Stromal cell of bone marrow (primary cell): ENCODE measurements at regions not wholly inside any gene's neighbourhood (a gene's known extent, or its start where the extent isn't known, plus 50 kb on each side); places are given as distances from the start of the nearest gene placed in this dataset.
"Not testable (repeated sequence)": the region's sequence is repeated elsewhere in the genome, so short reads cannot be mapped to it uniquely, and the experiment has no call there.

Experiments
- DNase-seq: peaks from one replicate; pipeline ENCODE4 v3.0.0-alpha.2; 2012; ENCODE audit warnings: low read depth

DNA sequence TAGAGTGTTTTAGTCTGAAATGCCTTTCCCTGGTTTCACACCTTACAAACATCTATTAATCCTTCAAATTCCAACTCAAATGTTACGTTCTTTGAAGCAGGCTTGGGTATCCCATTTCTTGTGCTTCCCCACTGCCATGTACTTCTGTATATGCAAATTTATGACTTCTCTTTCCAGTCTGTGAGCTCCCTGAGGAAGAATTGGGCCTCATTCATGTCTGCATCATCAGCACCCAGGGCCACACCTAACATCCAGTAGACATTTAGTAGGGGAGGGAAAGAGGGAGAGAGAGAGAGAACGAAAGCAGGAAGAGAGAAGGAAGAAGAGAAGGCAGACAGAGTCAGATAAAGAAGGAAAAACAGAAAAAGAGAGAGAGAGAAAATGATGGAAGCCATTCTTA, 53.3 kb upstream of the KY start:
- no peak for DNase-seq

DNA sequence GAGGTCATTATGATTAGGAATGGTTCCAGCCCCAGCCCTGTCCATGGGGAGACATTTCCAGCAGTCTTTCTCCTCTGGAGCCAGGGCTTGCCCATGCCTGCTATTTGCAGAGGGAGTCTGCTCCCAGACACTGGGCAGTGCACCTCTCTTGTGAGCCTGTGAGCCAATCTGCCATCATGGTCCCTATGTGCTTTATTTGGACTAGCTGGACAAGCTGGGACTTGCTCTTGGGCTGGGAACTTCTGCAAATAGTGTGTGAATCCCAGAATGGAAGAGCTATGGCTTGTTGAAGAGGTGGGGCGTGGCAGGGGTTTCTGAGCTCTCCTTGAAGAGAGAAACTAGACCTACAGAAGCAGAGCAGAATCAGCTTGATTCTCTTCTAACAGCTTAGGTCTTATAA, 53.7 kb upstream of the KY start:
- no peak for DNase-seq

DNA sequence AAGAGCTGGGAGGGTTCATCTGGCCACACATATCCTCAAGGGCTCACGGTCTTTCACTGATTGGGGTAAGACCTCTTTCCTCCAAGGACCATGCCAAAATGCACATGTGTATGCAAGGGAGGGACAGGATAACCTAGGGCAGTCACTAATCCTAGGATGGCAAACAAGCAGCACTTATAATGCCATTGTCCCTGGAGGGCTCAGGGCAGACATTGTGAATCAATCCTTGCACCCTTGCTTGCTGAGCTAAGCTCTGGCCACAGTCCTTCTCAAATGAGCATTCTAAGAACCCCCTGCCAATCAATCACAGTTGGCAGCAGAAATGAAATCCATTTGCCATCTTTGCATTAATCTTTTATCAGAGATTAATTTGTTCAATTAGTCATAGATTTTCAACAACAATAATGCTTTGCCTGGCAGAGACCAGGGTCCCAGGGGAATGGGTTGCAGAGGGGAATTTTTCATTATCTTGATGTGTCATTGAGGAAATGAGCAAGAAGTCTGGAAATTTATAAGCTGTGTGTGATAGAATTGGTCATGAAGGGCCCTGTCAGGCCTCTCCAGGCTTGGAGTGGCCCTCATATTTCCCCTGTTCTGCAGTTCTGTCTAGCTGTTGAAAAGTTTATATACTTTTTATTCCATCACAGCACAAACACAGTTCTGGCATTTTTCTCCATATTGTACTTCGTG, 57.2 kb upstream of the KY start:
- DNase-seq, result peak; percentile 63

DNA sequence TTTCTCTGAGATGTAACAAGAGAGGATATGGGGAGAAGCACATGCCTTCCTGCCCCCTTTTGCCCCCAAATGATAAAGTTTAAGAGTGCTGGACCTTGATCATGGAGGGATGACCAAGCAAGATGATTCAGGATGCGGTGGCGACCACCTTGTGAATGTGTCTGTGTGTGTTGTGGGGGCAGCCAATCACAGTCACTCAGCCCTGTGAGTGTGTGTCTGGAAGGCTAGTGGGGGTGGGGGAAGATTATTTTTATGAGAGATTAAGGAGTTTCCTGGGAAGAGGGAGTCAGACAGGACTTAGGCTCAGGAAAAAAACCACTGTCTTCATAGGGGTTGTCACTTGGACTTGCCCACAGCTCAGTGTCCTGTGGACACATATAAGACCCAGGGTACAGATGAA, 57.8 kb upstream of the KY start:
- DNase-seq, result no peak

DNA sequence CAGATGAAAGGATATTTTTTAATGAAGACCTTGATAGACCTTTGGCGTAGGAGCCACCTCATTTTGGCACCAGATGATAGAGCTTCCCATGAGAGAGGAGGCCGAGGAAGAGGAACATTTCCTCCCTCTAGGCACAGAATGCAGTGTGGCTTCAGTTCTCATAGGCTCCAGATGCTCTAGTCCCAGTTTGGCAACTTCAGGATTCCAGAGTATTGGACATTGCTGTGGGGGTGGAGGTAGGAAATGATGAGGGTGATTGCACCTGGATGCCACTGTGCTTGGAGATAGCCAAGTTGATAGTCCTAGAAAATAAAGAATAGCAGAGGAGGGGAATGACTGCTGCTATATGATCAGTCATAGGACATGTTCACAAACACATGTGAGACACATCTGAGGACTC, 58.3 kb upstream of the KY start:
- DNase-seq, result no peak

DNA sequence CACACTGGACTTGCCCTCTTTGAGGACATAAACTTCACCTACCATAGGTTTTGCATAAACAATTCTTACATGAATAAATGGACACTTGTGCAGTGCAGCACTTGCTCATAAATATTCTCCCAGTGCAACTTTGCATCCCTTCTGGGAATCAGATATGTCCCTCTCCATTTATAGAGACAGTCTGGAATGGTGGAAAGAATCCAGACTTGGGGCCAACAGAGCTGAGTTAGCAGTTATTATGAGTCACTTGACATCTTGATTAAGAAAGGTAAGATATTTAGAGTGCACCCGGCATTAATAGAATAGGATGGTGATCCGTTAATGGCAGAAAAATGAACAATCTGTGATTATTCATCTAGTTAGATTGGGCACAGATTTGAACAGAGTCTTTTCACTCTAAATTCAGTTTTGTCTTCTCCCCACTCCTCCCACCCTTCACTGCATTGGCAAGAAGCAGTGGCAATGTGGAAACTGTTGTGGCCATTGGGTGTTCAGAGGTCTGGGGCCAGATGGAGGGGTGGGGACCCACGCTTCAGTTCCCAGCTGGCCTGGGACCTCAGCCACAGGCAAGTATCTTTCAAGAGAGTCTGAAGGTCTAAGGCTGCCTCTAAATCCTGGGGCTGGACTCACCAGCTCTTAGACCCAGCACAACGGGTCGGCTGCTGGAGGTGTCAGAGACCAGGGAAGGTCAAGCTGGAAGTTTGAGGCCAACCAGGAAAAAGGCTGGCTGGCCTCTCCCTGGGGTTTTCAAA, 58.9 kb upstream of the KY start:
- no peak for DNase-seq

DNA sequence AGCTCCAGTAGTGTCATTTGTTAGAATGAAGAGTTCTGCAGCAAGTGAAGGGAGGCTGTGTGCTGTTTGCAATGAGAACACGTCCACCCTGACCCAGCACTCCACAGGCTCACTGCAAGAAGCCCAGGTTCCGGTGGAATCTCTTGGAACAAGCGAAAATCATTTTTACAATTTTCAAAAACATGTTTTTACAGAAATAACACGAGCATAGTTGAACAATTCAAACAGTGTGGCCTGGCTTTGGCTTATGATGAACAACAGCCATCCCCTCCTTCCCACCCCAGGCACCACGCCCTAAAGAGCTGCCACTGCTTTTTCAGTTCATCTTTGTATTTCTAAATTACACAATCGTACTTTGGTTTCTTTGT, 59.5 kb upstream of the KY start:
- DNase-seq, result no peak

DNA sequence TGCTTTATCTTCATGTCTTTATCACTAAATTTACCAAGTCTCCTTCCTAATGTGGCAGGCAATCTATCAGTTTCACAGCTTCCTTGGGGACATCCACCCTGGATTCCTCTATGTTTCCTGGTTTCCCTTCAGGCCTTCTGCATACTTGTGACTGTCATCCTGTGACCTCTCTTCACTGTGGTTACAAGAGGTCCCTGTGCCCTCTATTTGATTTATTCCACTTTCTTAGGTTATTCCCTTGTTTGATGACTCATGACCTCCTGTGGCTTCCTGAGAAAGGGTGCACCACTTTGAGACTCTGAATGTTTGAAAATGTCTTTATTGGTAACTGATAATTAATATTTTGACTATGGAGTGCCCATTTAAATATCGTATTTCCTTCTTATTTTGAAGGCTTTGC, 60.5 kb upstream of the KY start:
- no peak for DNase-seq

DNA sequence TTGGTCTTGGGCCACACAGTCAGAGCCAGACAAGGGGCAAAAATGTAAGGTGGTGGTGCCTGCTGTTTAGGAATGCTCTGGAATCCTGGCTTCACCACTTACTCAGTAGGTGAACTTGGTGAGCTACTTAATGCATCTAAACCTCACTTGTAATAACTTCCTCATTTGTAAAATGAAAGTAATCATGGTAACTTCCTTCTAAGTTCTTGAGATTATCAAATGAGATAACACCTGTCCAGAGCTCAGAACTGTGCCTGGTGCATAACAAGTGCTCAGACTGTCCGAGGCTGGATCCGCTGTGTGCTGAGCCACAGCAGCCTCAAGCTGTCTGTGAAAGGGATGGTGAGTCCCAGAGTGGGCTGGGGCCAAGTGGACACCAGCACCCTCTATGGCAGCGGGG, 62.8 kb upstream of the KY start:
- no peak for DNase-seq

DNA sequence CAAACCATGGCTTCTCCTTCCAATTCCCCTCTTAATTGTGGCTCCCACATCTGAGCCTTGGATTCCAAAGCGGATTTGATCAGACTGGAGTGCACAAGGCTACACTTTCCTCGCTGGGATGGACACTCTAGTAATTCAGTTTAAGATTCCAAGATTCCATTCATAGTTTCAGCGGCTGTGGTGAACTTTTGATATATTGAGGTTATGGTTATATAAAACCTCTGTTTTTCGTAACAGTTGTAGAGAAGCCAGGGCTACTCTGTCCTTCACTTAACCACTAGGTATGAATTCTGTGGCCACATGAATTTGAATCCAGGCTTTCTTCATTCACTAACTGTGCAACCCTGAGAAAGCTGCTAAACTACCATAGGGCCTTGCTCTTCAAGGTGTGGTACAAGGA, 67.9 kb upstream of the KY start:
- no peak for DNase-seq

DNA sequence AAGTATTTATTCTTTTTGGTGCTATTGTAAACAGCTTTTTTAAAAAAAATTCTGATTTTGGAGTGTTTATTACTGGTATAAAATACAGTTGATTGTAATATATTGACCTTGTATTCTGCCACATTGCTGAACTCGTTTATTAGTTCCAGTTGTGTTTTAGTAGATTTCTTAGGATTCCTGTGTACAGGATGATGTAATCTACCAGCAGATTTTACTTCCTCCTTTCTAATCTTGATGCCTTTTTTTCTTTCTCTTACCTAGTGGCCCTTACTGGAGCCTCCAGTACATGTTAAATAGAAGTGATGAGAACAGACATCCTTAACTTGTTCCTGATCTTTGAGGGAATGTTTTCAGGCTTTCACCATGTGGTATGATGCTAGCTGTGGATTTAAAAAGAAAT, 70.4 kb upstream of the KY start:
- DNase-seq, result no peak

DNA sequence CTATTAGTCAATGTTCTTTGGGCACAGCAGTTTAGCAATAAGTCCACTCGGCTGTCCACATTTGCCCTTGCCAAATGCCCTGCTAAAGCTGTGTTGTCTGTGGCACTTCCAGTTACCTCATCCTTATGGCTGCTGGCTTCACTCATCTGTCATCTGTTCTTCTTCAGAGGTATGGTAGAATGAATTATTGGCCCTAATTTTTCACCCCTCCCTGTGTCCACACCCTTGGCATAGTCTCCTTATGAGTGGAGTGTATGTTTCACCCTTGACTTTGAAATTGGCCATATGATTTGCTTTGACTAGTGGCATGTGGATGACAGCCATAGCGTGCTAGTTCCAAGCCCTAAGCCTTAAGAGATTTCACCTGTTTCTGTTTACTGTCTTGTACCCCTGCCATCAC, 72.1 kb upstream of the EPHB1 start:
- DNase-seq, result no peak

DNA sequence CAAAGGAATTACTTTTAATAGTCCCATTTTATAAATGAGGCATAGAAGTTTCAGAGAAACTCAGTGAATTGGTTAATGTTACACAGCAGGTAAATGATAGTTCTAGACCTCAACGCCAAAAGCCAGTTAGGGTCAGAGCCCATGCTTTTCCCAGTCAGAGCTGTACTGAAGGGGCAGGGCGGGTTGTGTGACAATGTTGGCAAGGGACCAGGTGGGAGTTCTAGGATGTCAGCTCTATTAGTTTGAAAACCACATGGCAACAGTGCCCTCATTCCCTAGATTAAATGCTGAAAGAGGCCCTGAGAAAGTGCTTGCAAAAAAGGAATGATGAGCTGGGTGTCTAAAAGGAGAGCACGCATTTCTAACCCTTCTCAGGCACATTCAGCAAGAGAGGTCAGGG, 65.4 kb upstream of the EPHB1 start:
- DNase-seq, result no peak

DNA sequence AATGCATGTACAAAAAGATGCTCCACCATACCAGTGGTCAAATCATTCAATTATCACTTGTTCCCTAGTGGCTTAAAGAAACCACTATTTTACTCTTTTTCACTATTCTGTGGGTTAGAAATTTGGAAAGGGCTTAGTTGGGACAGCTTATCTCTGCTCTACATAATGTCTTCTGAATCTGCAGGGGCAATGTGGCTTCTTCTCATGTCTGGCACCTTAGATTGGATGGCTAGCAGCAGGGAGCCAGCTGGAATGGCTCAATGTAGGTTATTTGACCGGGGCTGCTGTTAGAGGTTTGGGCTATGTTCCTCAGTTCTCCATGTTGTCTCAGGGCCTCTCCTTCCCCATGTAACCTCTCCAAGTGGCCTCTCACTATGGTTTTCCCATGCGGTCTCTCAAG, 57.5 kb upstream of the EPHB1 start:
- no peak for DNase-seq

DNA sequence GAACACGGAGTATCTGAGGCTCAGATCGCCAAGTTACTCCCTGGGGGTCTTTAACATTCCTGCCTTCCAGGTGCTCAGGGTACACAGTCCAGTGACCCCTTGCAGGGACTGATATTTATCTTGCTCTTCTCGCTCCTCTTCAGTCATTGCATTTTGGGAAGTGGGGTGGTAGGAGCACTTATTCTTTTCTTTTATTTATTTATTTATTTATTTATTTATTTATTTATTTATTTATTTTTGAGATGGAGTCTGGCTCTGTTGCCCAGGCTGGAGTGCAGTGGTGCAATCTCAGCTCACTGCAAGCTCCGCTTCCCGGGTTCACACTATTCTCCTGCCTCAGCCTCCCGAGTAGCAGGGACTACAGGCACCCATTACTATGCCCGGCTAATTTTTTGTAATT, 55.0 kb upstream of the EPHB1 start:
- DNase-seq, result not testable (repeated sequence)

DNA sequence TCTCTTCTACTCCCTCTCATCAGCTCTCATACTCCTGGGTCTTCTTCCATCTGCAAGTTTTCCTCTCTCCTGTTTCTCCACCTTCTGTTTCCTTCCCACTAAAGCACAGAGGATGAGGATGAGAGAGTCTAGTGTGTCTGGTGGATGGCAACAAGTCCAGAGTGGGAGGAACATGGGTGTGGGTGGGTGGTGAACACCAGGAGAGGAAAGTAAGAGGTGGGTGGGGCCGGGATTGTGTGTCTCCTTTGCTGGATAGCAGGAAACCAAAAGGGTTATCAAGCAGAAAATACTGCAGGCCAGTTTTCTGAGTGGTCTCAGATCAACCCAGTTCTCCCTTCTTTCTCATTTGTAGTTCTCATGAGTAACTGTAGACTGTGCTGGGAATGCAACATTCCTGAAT, 52.9 kb upstream of the EPHB1 start:
- DNase-seq, result no peak

DNA sequence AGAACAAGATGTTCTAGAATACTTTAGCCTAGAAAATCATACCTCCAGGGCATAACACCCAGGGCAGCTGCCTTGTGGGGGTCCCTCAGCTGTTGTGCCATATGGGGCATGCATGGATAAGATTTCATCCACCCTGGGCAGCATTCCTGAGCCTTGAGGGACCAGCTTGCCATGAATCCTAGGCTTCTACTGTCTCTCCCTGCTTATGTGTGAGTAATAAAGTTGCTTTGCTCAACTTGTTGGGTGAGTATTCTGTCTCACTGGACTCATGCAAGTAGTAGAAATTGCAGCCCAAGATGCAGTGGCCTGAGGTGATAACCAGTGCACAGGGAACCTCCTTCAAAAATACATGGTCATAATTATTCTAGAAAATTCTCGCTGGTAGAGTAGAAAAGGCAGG, 52.1 kb upstream of the EPHB1 start:
- DNase-seq, result no peak
